Cerebellar cortex (tissue), 1 donor: ENCODE measurements at regions not wholly inside any gene's neighbourhood (a gene's known extent, or its start where the extent isn't known, plus 50 kb on each side); places are given as distances from the start of the nearest gene placed in this dataset.

Source experiments
- DNase-seq: peaks from one replicate; pipeline ENCODE4 v3.0.0-alpha.2; 2015; ENCODE audit warnings: low spot score

DNA sequence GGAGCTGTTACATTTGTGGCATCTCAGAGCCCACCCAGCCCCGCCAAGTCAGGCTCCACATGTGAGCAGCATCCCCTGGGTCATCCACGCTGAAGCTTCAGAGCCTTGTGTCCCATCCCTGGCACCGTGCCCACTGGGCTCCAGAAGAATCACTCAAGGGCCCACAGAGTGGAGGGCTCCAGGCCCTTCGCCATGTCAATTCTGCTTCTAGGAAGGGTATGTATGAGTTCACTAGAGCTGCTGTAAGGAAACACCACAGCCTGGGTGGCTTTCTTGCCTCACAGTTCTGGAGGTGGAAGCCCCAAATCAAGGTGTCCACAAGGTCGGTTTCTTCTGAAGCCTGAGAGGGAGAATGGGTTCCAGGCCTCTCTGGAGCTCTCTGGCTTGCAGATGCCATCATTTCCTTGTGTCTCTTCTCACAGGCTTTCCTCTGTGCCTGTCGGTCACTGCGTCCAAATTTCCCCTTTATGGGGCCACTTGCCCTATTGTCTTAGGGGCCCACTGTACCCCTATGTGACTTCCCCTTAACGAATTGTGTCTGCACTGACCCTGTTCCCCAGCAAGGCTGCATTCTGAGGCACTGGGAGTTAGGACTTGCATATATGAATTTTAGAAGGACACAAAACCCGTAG is 1476.0 kb downstream of the TBC1D22A start:
- DNase-seq: no peak

DNA sequence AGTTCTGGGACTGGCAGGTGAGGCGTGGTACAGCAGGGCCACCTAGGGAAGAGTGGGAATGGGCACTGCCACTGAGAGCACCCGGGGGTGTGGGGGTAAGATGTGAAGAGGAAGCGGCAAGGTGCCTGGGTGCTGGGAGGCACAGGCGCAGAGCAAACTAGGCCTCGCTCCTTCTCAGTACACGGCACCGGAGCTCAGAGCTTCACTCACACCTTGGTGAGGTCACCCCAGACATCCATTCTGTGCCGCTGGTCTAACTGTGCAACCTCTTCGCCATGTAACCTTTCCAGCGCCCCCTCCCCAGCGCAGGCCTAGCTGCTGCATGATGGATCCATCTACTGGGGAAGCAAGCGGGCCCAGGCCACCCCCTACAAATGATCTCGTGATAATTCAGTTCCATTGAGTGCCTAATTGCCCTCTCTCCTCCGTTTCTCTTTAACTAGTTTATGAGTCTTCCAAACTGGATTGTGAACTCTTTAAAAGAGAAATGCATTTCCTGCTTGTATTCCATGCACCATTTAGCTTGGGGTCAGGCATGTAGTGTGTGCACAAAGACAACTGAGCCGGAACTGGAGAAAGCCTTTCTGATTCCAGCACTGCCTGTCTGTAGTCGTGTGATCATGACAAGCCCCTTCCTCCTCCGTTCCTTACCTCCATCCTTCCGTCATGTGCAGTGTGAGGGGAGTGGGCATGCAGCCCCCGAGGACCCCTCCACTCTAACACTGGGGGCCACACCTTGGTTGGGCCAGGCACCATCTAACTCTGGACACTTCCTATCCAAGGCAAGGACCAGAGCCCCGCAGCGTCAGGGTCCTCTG is 1475.2 kb downstream of the TBC1D22A start:
- no peak for DNase-seq

- peak; percentile 84 for DNase-seq
Measured at GRCh38 chr22:48236261-48236660, 1473.8 kb downstream of the TBC1D22A start.

DNA sequence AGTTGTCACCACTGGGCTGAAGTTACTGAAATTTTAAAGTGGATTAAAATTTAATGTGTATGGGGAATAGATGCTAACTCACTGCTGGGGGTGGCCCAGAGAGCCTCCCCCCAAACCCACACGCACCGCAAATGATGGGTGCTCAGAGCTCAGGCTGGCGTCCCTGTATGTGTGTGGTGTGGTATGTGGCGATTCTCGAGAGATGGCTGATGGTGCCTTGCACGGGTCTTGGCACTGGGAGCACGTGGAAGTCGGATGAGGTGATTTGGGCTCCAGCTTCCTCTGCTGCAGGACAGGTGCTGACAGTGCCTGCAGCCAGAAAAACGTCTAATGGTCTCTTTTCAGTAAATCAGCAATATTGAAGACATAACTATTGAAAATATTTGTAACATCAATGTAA is 1473.3 kb downstream of the TBC1D22A start:
- no peak for DNase-seq

GRCh38 chr22:48234011-48234410 is 1471.6 kb downstream of the TBC1D22A start:
- DNase-seq: no peak

DNA sequence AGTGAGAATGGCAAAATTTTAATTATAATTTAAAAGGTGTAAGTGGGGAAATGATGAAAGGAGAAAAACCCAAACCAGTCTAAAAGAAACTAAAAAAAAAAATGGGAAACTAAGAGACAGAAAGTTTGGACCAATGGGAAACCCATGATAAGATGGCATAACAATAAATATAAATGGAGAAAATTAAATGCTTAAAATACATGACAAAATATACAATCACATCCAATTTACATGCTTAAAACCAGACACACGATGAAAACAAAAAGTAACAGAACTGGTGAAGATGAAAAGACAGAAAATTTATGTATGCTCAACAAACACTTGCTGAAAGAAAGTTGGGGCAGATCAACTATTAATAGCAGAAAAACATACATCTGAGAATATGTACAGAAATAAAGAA is 1471.1 kb downstream of the TBC1D22A start:
- DNase-seq: no peak

DNA sequence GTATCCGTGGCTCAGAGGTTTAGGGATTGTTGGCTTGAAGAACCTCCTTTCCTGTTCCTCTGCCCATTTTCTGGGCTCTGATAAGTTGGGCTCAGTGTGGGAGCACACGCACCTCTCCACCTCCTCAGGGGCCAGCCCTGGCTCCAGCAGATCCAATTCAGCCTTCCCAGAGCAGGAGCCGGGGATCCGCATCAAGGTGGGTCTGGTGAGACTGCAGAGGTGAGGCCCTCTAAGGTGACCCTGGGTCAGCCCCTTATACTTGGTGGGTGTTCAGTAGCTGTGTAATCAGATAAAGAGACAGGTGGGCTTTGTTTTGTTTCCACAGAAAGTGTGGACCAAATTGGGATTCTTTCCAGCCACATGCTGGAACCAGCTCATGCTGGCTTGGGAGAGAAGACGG is 1466.0 kb downstream of the TBC1D22A start:
- no peak for DNase-seq

- no peak for DNase-seq
Measured at GRCh38 chr22:48227341-48228018, 1465.0 kb downstream of the TBC1D22A start.

- no peak for DNase-seq
Measured at GRCh38 chr22:48226026-48227013, 1463.9 kb downstream of the TBC1D22A start.

GRCh38 chr22:48224332-48224731 is 1461.9 kb downstream of the TBC1D22A start:
- DNase-seq: peak; percentile 50

DNA sequence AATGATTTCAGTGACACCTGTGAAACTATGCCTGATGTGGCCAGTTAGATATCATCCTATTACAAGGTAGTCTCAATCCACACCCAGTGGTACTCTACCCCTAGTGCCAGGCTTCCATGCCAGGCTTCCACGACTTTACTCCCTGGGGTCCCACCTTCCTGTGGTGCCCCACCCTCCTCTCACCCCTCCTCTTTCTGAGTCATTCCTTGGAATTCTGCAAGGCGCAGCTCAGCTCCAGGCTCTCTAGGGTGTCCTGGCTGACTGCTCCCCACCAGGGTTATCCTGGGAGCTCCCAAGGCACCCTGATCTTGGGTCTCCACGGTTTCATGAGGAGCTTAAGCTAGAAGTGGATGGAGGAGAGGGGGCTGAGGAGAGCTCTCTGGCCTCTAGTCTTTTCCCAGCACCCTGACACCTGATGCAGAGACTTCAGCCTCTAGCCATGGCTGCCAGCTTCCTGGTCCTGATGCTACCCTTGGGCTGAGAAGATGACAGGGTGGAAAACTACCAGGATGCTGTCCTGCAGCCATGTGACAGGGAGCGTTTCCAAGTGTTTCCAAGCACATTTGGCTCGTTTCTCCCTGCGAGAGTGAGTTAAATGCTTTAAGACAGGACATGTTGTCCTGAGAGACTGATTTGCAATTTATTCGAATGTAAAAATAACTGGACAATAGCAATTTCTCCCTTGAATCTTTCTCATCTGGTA is 1461.2 kb downstream of the TBC1D22A start:
- peak; percentile 98 for DNase-seq

GRCh38 chr22:48222742-48223487 is 1460.5 kb downstream of the TBC1D22A start:
- no peak for DNase-seq

GRCh38 chr22:48218889-48219420 is 1456.5 kb downstream of the TBC1D22A start:
- no peak for DNase-seq

- no peak for DNase-seq
Measured at GRCh38 chr22:48217596-48217995, 1455.1 kb downstream of the TBC1D22A start.

GRCh38 chr22:48212727-48213126 is 1450.3 kb downstream of the TBC1D22A start:
- no peak for DNase-seq

- DNase-seq: no peak
Measured at GRCh38 chr22:48210812-48211211, 1448.4 kb downstream of the TBC1D22A start.

GRCh38 chr22:48210198-48210580 is 1447.7 kb downstream of the TBC1D22A start:
- DNase-seq: no peak

DNA sequence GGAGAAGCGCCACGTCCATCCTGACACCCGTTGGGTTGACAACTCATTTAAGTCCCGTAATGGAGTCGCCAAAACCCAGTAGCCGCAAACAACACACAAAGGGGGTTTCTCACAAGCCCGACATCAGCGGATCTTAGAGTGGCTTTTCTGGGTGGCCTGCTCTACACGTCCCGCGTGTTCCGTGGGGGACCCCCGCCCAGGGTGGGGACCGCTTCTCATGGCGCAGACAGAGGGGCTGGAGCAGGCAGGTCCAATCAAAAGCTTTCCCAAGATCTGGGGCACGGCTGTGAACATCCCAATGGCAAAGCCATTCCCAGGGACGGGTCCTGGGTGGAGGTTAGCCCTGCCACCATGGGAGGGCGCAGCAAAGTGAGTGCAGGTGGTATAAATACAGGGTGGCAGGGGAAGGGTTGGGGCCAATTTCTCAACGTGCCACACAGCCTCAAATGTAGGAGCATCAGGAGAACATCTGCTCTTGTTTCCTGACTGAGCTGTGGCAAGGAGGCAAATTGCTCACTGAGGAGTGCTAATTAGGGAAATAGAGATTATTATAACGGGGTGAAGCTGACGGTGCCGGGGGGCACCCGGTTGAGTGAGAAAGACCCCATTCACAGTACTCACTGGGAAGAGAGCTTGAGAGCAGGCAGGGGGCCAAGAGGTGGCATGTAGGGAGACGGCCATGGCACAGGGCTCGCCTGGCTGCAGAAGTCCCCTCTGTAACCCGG is 1447.2 kb downstream of the TBC1D22A start:
- no peak for DNase-seq

- DNase-seq: no peak
Measured at GRCh38 chr22:48208894-48209293, 1446.4 kb downstream of the TBC1D22A start.
